Breast epithelium (tissue), 3 donors: ENCODE measurements at regions not wholly inside any gene's neighbourhood (a gene's known extent, or its start where the extent isn't known, plus 50 kb on each side); places are given as distances from the start of the nearest gene placed in this dataset.

Source experiments
- POLR2A ChIP-seq: fragments of 450-650 bp; IDR thresholded peaks from one replicate; pipeline ENCODE4 v1.6.1; 2016; ENCODE audit warnings: antibody characterized with exemption, mild to moderate bottlenecking, moderate library complexity
- POLR2AphosphoS5 ChIP-seq, 3 donors: sonication (generic); formaldehyde crosslinking; IDR thresholded peaks; one replicate each; pipeline ENCODE4 v1.6.1; 2017; ENCODE audit warnings: antibody characterized with exemption in 3 of 3
- TF ChIP-seq, protein P1 (sequence below), 3 donors: fragments of 450-650 bp; IDR thresholded peaks; one replicate each; pipeline ENCODE4 v1.5.1; 2016 to 2017; ENCODE audit warnings: antibody characterized with exemption in 3 of 3, mild to moderate bottlenecking in 3 of 3, moderate library complexity in 3 of 3

DNA sequence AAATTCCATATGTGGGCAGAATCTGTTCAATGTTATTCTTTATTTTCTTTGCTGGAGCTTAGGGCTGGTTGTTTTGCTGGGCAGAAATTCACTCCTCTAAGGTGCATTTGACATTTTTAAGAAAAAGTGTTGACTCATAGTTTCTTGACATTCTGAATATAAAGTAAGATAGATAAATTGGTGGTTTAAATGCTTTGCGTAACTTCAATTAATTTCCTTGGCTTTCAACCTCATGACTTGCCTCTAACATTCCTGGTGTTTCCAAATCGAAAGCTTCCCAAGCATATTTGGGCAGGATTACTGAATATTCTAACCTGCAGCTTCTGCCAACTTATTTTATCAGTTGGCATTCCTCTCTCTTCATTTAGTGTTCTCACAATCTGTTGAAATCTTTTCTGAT is 718.7 kb upstream of the ADGRB3 start:
- TF ChIP-seq, protein P1, sequence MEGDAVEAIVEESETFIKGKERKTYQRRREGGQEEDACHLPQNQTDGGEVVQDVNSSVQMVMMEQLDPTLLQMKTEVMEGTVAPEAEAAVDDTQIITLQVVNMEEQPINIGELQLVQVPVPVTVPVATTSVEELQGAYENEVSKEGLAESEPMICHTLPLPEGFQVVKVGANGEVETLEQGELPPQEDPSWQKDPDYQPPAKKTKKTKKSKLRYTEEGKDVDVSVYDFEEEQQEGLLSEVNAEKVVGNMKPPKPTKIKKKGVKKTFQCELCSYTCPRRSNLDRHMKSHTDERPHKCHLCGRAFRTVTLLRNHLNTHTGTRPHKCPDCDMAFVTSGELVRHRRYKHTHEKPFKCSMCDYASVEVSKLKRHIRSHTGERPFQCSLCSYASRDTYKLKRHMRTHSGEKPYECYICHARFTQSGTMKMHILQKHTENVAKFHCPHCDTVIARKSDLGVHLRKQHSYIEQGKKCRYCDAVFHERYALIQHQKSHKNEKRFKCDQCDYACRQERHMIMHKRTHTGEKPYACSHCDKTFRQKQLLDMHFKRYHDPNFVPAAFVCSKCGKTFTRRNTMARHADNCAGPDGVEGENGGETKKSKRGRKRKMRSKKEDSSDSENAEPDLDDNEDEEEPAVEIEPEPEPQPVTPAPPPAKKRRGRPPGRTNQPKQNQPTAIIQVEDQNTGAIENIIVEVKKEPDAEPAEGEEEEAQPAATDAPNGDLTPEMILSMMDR (IDR thresholded peaks at IDR 0.05): no peak
- TF ChIP-seq POLR2AphosphoS5 (IDR thresholded peaks at IDR 0.05) (no peak), POLR2A (no peak)
